HCEC 1CT (cell line): ENCODE measurements at regions not wholly inside any gene's neighbourhood (a gene's known extent, or its start where the extent isn't known, plus 50 kb on each side); places are given as distances from the start of the nearest gene placed in this dataset.

Experiments
- DNase-seq: peaks from one replicate; pipeline ENCODE4 v3.0.0-alpha.2; 2017

GRCh38 chr14:65329911-65330310, 82.6 kb upstream of the FUT8 start:
- no peak for DNase-seq

GRCh38 chr14:65330416-65330815, 82.1 kb upstream of the FUT8 start:
- no peak for DNase-seq

- no peak for DNase-seq
Observed at GRCh38 chr14:65331652-65332051, 80.9 kb upstream of the FUT8 start.

GRCh38 chr14:65332141-65332871, 80.2 kb upstream of the FUT8 start:
- peak; percentile 47 for DNase-seq

GRCh38 chr14:65333943-65334687, 78.4 kb upstream of the FUT8 start:
- peak; percentile 92 for DNase-seq

GRCh38 chr14:65334765-65335410, 77.6 kb upstream of the FUT8 start:
- DNase-seq = peak; percentile 57

GRCh38 chr14:65335411-65335947, 77.1 kb upstream of the FUT8 start:
- DNase-seq = no peak

- peak; percentile 63 for DNase-seq
Observed at GRCh38 chr14:65336191-65336591, 76.3 kb upstream of the FUT8 start.

- DNase-seq = no peak
Observed at GRCh38 chr14:65339866-65340265, 72.7 kb upstream of the FUT8 start.

GRCh38 chr14:65344011-65344410, 68.5 kb upstream of the FUT8 start:
- no peak for DNase-seq

- DNase-seq = no peak
Observed at GRCh38 chr14:65345266-65345665, 67.3 kb upstream of the FUT8 start.

GRCh38 chr14:65346474-65346873, 66.1 kb upstream of the FUT8 start:
- DNase-seq = no peak

GRCh38 chr14:65346895-65347294, 65.6 kb upstream of the FUT8 start:
- DNase-seq = no peak

- DNase-seq = peak; percentile 83
Observed at GRCh38 chr14:65348137-65348536, 64.4 kb upstream of the FUT8 start.

- DNase-seq = peak; percentile 41
Observed at GRCh38 chr14:65349100-65349499, 63.4 kb upstream of the FUT8 start.

GRCh38 chr14:65351493-65352194, 60.9 kb upstream of the FUT8 start:
- no peak for DNase-seq

- peak; percentile 27 for DNase-seq
Observed at GRCh38 chr14:65352964-65353530, 59.5 kb upstream of the FUT8 start.

GRCh38 chr14:65354131-65354530, 58.4 kb upstream of the FUT8 start:
- no peak for DNase-seq

- DNase-seq = no peak
Observed at GRCh38 chr14:65354715-65355114, 57.8 kb upstream of the FUT8 start.

- DNase-seq = peak; percentile 94
Observed at GRCh38 chr14:65356327-65356836, 56.1 kb upstream of the FUT8 start.

- DNase-seq = no peak
Observed at GRCh38 chr14:65357113-65357512, 55.4 kb upstream of the FUT8 start.

- no peak for DNase-seq
Observed at GRCh38 chr14:65357689-65358088, 54.8 kb upstream of the FUT8 start.
